ENCODE measurements at regions not wholly inside any gene's neighbourhood (a gene's known extent, or its start where the extent isn't known, plus 50 kb on each side); places are given as distances from the start of the nearest gene placed in this dataset.
"Not testable (repeated sequence)": the region's sequence is repeated elsewhere in the genome, so short reads cannot be mapped to it uniquely, and the experiment has no call there.

DNA sequence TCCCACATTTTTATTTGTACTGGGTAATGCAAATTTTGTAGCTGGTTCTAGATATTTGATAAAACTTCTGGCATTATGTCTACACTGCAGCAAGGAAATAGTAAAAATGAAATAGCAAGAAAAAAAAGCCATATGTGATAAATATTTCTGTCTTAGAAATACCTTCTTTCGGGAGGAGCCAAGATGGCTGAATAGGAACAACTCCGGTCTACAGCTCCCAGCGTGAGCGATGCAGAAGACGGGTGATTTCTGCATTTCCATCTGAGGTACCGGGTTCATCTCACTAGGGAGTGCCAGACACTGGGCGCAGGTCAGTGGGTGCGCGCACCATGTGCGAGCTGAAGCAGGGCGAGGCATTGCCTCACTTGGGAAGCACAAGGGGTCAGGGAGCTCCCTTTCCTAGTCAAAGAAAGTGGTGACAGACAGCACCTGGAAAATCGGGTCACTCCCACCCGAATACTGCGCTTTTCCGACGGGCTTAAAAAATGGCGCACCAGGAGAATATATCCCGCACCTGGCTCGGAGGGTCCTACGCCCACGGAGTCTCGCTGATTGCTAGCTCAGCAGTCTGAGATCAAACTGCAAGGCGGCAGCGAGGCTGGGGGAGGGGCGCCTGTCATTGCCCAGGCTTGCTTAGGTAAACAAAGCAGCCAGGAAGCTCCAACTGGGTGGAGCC lies 461.4 kb downstream of the ZWINT start:
- DNase-seq, result not testable (repeated sequence)

DNA sequence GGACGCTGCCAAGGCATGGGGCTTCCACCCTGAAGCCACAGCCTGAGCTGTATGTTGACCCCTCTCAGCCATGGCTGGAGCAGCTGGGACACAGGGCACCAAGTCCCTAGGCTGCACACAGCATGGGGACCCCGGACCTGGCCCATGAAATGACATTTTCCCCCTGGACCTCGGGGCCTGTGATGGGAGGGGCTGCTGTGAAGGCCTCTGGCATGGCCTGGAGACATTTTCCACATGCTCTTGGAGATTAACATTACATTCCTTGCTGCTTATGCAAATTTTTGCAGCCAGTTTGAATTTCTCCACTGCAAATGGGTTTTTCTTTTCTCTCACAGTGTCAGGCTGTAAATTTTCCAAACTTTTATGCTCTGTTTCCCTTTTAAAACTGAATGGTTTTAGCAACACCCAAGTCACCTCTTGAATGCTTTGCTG lies 463.6 kb downstream of the ZWINT start:
- no peak for DNase-seq

DNA sequence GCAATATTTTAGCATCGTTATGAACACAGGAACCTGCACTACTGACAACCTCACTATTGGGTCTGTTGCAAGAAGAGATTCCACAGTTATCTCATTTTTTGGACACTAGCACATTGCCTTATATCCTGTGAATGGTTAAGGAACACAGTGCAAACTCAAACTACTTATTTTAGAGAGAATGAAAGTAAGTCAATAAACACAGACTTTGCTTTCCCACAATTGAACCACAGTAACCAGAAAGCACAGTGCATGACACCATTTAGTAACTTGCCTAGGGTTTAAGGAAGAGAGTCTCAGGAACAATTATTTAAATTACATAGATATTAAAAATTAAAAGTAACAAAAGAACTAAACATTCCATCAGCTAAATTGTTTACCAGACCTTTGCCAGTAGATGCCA lies 468.8 kb downstream of the ZWINT start:
- no peak for DNase-seq

DNA sequence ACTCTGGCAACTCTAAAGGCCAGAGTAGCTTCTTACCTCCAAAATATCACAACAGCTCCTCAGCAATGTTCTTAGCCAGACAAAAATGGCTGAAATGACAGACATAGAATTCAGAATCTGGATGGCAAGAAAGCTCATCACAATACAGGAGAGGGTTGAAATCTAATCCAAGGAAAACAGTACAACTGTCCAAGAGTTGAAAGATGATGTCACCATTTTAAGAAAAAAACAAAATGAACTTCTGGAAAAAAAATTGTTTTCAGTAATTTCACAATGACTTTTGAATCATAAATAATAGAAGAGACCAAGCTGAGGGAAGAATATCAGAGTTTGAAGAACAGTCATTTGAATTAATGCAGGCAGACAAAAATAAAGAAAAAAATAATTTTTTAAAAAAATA lies 479.5 kb downstream of the ZWINT start:
- DNase-seq, result no peak

DNA sequence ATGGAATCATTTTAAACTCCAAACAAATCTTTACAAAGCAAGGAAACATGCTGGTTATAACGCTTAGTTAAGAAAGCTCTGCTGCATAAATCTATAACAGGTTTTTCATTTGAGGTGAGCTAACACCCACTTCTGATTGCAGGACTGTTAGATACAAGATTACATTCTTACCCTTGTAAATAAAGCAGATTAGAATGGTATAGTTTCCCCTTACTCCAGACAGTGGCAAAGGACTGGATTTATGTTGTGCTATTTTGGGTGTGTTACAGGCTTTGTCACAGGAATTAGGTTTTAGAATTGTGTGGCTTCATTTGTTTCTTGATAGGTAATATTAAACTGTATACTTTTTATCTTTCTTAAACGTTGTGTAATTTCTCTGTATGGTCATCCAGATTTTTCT lies 487.6 kb downstream of the ZWINT start:
- DNase-seq, result no peak

DNA sequence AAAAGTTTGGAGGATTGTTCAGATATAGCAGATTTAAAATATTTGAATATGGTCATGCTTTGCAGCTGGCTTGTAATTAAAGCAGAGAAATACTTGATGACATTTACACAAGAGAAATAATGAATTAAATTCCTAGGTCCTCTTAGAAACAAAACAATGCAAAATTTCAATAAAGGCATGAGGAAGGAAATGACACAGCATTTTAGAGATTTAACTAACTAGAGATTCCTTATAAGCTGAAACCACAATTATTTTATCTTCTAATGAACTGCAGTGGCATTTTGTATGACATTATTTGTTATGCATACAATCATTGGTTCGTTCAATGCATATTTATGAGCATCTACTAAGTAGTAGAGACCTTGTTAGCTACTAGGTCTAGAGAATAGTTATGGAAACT lies 490.9 kb downstream of the ZWINT start:
- no peak for DNase-seq

DNA sequence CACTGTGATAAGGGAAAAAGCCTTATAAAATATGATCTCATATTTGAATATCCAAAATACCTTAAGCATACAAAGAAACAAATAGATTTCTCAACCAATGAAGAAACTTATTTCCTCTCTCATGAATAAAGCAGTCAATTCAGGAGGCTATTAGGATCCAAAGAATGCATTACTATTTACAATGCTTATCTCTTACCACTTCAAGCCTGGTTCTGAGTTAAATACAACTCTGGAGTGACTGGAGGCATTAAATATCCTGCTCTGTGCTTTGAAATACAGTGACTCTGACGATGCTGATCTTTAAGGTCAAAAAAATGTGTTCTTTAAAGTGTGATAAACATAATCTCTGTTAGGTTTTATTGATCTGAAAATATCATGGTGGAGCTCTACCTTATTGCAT lies 493.2 kb downstream of the ZWINT start:
- no peak for DNase-seq

DNA sequence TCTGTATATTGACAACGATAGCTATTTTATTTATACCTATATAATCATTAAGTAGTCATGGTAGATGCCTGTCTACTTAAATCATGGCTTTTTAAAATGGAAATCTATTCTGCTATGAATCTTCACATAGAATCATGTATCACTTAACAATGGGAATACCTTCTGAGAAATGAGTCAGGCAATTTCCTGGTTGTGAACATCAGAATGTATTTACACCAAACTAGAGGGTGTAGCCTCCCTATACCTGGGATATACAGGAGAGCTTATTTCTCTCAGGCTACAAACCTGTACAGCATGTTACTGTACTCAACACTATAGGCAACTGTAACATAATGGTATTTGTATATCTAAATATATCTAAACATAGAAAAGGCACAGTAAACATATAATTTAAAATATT lies 502.3 kb downstream of the ZWINT start:
- DNase-seq, result no peak

DNA sequence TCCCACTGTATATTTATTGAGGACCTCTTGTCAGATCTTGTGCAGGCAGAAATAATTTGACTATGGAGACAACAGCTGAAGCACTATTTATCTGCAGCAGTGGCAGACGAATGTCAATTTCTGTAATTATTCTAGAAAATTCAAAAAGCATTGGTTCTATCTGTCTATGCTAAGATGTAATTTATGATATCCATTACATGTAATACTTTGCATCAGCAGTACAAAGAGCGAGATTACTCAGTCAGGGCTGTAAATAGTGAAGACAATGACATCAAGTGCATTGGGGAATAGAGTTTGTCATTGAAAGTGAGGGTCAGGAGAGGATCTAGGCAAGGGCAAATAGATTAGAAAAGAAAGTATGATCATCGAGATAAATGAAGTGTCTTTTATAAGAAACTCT lies 508.2 kb downstream of the ZWINT start:
- DNase-seq, result no peak

DNA sequence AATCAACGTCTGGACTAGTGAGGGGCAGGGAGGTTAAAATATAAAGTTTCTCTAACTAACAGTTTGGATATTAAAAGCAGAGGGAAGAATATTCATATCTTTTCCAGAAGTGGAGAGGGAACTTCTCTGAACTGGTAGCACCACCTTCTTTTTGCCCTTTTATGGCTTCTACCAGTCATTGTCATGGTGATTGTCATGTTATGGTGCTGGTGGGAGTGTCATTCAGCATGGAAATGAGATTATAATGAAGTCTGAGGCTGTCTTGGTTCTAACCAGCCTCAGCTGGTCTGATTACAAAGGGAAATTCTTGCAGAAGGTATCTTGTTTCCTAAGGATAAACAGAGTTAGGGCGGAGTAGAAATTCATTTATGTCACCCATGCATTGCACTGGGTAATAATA lies 523.8 kb downstream of the ZWINT start:
- DNase-seq, result no peak

DNA sequence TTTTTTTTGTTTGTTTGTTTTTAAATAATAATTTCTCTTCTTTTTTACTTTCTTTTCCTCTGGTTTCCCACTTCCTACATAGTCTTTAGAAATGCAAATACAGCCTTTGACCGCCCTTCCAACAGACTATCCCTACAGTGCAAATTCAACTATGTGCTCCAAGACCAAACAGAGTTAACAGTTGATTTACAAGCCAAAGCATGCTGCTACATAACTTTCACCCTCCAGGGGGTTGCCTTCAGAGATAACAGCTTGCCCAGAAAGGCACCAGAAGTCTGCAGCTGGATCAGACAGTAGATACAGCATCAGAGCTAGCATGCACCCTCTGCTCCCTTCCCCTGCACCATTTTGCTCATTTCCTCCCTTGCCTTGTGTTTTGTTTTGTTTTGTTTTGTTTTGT lies 539.0 kb downstream of the ZWINT start:
- no peak for DNase-seq

DNA sequence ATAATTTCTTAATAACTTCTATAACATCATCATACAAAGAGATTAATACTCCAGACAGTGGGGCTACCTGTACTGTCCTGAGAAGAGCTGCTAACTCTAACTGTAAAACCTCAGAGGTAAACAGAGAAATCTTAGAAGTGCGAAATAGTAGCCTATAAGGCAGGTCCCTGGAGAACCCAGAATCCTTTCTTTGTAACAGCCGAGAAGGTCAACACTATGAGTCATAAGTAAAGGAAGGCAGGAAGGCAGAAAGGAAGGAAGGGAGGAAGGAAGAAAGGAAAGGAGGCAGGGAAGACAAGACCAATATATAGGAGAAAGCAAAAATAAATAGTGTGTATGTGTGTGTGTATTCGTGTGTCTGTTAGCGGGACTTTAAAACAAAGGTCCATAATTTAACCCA lies 540.6 kb downstream of the ZWINT start:
- DNase-seq, result no peak

DNA sequence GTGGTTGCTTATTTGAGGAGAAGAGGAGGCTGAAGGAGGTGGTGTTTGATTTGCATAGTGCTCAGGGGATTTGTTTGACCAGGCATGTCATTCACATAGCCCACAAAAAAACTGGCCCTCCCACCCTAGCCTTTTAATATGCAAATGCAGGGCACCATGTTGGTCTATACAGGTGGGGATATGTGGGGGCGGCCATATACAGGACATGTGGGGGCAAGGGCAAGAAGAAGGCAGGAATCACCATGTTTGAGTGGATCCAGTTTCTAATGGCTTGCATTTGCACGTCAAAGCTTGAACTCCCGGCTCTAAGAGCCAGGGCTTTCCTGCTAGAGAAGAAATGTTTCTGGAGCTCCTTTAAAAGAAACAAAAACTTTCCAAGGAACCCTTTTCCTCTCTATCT lies 541.0 kb downstream of the ZWINT start:
- no peak for DNase-seq

DNA sequence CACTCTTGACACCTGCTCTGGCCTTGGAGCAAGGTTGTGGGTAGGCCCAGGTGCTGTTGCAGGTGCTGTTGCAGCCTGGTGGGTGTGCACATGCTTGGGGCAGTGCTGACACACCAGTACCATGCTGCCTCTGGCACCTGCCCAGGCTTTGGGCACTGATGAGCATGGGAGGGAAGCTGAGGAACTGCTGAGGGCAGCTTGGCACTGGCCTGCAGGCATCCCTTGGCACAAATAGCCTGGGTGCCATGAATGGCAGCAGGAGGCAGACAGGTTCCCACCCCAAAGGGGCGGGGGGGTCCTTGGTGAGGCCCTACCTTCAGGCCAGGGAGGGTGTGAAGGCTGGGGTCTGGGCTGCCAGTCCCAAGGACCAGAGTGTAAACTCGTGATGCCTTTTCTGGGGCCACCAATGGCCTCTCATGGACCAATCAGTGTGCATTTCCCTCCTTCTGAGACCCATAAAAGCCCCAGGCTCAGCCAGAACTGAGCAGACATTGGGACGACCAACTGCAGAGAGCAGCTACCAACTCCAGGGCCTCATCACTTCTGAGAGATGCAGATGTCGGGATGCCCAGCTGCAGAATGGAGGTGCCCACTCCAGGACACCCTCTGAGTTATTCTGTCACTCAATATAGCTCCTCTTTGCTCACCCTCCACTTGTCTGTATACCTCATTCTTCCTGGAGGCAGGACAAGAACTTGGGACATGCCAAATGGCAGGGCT lies 547.4 kb downstream of the ZWINT start:
- DNase-seq, result no peak

DNA sequence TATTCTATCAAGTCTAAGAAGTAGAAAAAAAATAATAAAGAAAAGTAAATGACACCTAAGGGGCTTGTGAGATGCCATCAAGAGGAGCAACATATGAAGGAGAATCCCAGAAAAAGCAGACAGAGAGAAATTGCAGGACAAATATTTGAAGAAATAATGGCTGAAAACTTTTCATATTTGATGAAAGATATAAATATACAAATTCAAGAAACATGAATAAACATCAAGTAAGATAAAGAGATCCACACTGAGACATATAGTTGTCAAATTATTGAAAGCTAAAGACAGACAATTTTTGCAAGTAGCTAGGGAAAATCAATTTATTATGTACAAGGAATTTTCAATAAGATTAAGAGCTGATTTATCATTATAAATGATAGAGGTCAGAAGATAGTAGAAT lies 558.0 kb downstream of the ZWINT start:
- no peak for DNase-seq

DNA sequence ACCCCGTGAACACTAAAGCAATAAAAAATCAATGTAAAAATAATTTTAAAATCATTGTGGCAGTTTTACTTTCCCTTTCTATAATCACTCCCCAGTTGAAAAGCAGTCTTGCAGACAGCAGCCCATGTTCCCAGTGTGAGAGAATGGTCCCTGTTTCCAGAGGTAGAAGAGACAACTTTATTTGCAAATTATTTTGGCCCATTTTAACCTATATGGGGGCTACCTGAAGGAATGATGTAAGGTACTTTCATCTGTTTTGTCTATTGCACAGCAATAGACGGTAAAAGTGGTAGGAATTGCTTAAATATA lies 559.8 kb downstream of the ZWINT start:
- DNase-seq, result no peak

DNA sequence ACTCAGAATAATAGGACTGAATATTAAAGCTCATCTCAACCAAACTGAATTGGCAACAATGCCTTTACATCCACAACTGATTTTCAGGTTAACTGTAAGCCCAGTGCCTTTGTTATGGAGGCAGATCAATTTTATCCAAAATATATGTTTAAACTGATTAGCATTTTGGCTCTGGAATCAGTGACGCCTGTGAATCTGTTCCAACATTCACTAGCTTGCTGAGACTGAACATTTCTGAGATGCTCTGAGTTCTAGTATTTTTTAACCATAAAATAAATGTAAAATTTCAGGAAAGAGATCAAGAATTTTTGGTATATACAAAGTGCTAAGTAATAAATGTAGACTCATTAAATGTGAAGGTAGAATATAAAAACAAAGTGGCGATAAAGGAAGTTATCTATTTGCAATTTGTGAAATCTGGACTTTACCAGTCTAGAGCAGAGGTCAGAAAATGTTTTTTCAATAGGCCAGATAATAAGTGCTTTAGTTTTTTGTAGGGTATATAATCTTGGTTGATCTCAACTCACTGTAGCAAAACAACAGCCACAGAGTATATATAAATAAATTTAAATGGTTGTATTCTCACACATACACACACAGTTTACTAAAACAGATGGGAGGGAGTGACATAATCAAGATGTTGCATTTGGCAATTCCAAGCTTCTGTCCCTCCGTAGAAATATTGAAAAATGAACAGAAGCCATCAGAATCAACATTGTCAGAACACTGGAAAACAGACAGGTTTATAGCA lies 560.3 kb downstream of the ZWINT start:
- DNase-seq, result no peak

DNA sequence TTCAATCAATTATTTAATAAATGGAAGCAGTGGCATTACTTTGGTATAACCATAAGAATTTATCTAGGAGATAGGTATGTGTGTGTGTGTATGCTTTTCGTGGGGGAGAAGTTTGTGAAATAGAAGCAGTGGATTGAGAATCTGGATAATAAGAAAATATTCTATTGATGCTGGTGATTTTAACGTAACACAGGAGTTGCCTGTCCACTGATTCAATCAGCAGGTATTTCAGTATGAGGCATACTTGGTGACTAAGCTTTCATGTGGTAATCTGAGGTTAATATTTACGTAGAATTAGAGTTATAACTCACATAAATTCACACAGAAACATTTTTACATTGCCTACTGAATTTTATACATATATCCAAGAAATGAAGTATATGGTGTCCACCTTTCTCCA lies 568.0 kb downstream of the ZWINT start:
- DNase-seq, result no peak

DNA sequence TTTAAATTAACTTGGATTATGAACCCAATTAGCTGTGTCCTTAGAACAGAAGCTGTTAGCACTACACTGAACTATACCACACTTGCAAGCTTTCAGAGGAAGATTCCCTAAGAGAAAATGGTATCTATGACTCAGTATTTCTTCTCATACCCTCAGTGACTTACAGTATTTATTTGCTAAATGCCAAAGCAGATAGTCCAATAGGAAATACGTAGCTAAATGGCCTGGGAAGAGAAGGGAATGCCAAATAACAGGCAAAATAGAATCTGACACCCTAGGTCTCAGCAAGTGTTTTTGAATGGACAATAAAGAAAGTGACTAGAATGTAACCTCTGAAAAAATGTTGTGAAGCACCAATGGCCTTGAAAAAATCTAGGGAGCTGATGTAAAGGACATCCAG lies 570.8 kb downstream of the ZWINT start:
- DNase-seq, result not testable (repeated sequence)

DNA sequence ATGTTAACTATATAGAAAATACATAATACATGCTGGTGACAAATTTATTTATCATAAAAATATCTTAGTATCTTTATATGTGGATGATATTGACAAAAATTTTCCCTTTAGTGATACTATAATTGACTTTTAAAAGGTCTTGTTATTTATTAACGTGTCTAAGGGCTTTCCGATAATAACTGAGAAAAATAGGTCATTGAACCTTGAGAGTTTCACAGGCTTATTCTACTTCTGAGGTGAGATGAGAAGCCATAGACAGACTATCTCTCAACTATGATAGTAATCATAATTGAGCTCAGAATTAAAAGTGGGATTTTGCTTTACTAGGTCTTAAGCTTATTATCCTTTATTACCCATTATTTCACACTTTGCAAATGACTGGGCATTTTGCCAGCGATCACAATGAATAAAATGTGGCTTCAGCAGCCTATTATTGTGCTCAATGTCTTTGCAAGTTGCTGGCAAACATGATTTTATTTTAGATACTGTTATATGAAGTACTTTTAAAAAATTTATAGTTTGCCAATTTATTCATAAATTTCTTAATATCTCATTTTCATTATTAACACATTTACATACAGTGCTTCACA lies 574.5 kb downstream of the ZWINT start:
- no peak for DNase-seq

DNA sequence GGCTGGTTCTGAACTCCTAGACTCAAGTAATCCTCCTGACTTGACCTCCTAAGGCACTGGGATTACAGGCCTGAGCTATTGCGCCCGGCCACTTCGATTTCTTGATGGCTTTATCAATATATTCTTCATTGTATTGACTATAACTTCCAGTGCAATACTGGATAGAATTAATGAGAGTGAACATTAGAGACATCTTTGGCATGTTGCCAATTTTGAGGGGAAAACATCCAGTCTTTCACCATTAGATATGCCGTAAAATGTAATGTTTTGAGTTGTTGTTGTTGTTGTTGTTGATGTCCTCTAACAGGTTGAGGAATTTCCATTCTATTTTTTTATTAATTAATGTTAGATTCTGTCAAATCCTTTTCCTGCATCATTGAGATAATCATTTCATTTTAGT lies 578.9 kb downstream of the ZWINT start:
- no peak for DNase-seq

DNA sequence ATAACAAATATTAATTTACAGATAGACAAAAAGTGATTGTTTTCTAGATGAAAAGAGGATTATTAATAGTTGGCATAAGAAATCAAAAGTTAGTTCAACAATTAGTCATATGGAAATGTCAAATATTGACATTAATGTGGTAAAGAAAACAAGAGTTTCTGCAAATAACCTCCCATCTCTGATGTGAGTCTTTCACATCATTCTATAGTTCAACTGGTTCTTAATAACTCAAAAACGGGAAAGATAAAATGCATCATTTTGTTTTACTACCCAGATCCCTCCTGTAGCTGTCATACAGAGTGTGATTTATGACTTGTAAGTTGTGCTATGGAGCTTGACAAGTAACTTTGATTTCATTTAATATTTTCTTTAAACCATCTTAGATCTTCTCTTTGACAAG lies 594.8 kb downstream of the ZWINT start:
- DNase-seq, result no peak

DNA sequence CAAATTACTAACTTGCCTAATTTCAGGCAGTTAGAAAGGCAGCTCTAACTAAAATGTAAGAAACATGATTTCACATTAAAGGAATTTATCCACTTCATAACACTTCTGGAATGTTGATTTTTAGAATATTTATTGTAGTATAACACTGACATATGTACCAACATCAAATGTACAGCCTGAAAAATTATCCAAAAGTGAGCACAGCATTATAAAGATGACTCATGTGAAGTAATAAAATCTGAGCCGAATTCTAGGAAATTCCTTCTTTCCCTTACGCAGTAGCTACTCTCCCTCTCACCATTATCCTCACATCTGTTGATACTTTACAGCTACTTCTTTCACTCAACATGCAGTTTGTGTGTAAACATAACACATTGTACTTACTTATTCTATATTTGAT lies 610.6 kb downstream of the ZWINT start:
- peak in 1 of 3 donors; percentile 7 for DNase-seq

Measured in muscle of back (tissue), 3 donors.